HepG2 (cell line): ENCODE measurements at regions not wholly inside any gene's neighbourhood (a gene's known extent, or its start where the extent isn't known, plus 50 kb on each side); places are given as distances from the start of the nearest gene placed in this dataset.

ENCODE experiments used
- ATAC-seq: fragments of 200-7000 bp; cut with Tn5 transposase; 3 replicates; pipeline ENCODE4 v1.9.1; 2020; ENCODE audit warnings: mild to moderate bottlenecking, moderate library complexity
- BruUV-seq: library from RNA; stranded (reverse); fragments of 400-500 nt; replicated peaks from 2 replicates; lab custom pipeline; 2021; lab: Mats Ljungman, UMichigan
- CTCF ChIA-PET: fragments of 300-600 bp; formaldehyde crosslinking; extraction: SDS; loops from one replicate; lab custom pipeline; 2021; ENCODE audit warnings: low total read pairs, inconsistent platforms, low intra/inter-chr PET ratio; lab: Yijun Ruan, JAX
- POLR2A ChIA-PET: fragments of 350-600 bp; sonication (Branson Sonifier 250); formaldehyde crosslinking; loops from one replicate; lab custom pipeline; 2020; ENCODE audit warnings: antibody characterized with exemption, inconsistent platforms; lab: Yijun Ruan, JAX
- DNase-seq: peaks from one replicate; pipeline ENCODE4 v3.0.0-alpha.2; 2015; ENCODE audit warnings: low spot score
- FAIRE-seq: peaks from 3 replicates; lab custom pipeline; 2011; peaks lifted over from hg19 to GRCh38; lab: Jason Lieb, UNC
- H2AFZ ChIP-seq: one replicate; pipeline ENCODE4 v1.6.1; 2011; ENCODE audit warnings: low read length, inconsistent platforms
- H3K27ac ChIP-seq: fragments of 300-600 bp; 3 replicates; pipeline ENCODE4 v1.8.0; 2011; ENCODE audit warnings: mixed run types, mild to moderate bottlenecking, mixed read lengths, low read length, inconsistent platforms; ENCODE audit not compliant: insufficient read depth; ENCODE audit errors: extremely low read length
- H3K27me3 ChIP-seq, 2 experiments: fragments of 200-600 bp in 1 of 2; 2 replicates in 1 of 2; 3 replicates in 1 of 2; pipeline versions ENCODE4 v1.6.0 to v1.8.0; 2011; ENCODE audit warnings: low read length in 2 of 2, mild to moderate bottlenecking in 2 of 2, moderate library complexity in 2 of 2, inconsistent platforms in 1 of 2; ENCODE audit not compliant: insufficient read depth in 2 of 2, control insufficient read depth in 1 of 2
- H3K36me3 ChIP-seq, 2 experiments: fragments of 200-600 bp in 1 of 2; replicated peaks in 1 of 2; 2 replicates in 1 of 2; 3 replicates in 1 of 2; pipeline versions ENCODE4 v1.5.1 to v1.8.0; 2011; ENCODE audit warnings: low read length in 2 of 2, inconsistent platforms in 1 of 2; ENCODE audit not compliant: insufficient read depth in 2 of 2, control insufficient read depth in 1 of 2
- H3K4me1 ChIP-seq: 2 replicates; pipeline ENCODE4 v1.5.1; 2012; ENCODE audit warnings: low read length, inconsistent platforms; ENCODE audit not compliant: insufficient read depth
- H3K4me2 ChIP-seq: 2 replicates; pipeline ENCODE4 v1.6.0; 2011; ENCODE audit warnings: low read depth, low read length, inconsistent platforms
- H3K4me3 ChIP-seq, 3 experiments: fragments of 200-600 bp in 1 of 3; sonication (generic), shearing (Covaris generic) in 1 of 3; replicated peaks in 1 of 3; 2 replicates each; pipeline ENCODE4 v1.5.1; 2011 to 2016; ENCODE audit warnings: low read length in 3 of 3, inconsistent platforms in 2 of 3, low read depth in 2 of 3, mild to moderate bottlenecking in 2 of 3, control low read depth in 1 of 3, mixed read lengths in 1 of 3; ENCODE audit not compliant: insufficient read depth in 1 of 3
- H3K79me2 ChIP-seq: one replicate; pipeline ENCODE4 v1.6.1; 2011; ENCODE audit warnings: low read length, inconsistent platforms; ENCODE audit not compliant: insufficient read depth
- H3K9ac ChIP-seq: 2 replicates; pipeline ENCODE4 v1.6.0; 2011; ENCODE audit warnings: mild to moderate bottlenecking, low read depth, low read length, inconsistent platforms; ENCODE audit not compliant: insufficient read depth
- H3K9me3 ChIP-seq: 2 replicates; pipeline ENCODE4 v1.5.1; 2012; ENCODE audit warnings: mild to moderate bottlenecking, low read length
- H4K20me1 ChIP-seq: 2 replicates; pipeline ENCODE4 v1.6.0; 2011; ENCODE audit warnings: inconsistent platforms, mild to moderate bottlenecking, low read length, moderate library complexity; ENCODE audit not compliant: insufficient read depth
- CREB3 ChIP-seq: sonication (generic); formaldehyde crosslinking; IDR thresholded peaks from 2 replicates; pipeline ENCODE4 v1.5.0; 2020; ENCODE audit warnings: missing genetic modification reagents
- DNMT3B ChIP-seq: conservative IDR thresholded peaks from 2 replicates; pipeline ENCODE4 v1.6.1; 2016; ENCODE audit warnings: missing biosample characterization, control low read depth
- TCF7 ChIP-seq: sonication (generic); IDR thresholded peaks from 2 replicates; pipeline ENCODE4 v1.6.1; 2016; ENCODE audit warnings: antibody characterized with exemption, low read depth
- THRA ChIP-seq: sonication (generic); formaldehyde crosslinking; IDR thresholded peaks from 2 replicates; pipeline ENCODE4 v1.4.0; 2020; ENCODE audit warnings: missing genetic modification reagents, borderline replicate concordance
- ZBTB42 ChIP-seq: sonication (generic); formaldehyde crosslinking; IDR thresholded peaks from 2 replicates; pipeline ENCODE4 v1.5.0; 2020; ENCODE audit warnings: mild to moderate bottlenecking, missing genetic modification reagents
- ZNF10 ChIP-seq: sonication (generic); formaldehyde crosslinking; IDR thresholded peaks from 2 replicates; pipeline ENCODE4 v1.4.0; 2020; ENCODE audit warnings: mild to moderate bottlenecking, low read depth, missing genetic modification reagents, borderline replicate concordance
- ZNF275 ChIP-seq: sonication (generic); formaldehyde crosslinking; IDR thresholded peaks from 2 replicates; pipeline ENCODE4 v1.8.0; 2022; ENCODE audit warnings: missing genetic modification reagents, mild to moderate bottlenecking, inconsistent platforms, borderline replicate concordance
- ZNF382 ChIP-seq: sonication (generic); formaldehyde crosslinking; IDR thresholded peaks from 2 replicates; pipeline ENCODE4 v1.5.0; 2020; ENCODE audit warnings: missing genetic modification reagents, mild to moderate bottlenecking, borderline replicate concordance
- ZNF543 ChIP-seq: sonication (generic); formaldehyde crosslinking; IDR thresholded peaks from 2 replicates; pipeline ENCODE4 v1.4.0; 2020; ENCODE audit warnings: mild to moderate bottlenecking, missing genetic modification reagents
- ZNF547 ChIP-seq: sonication (generic); formaldehyde crosslinking; IDR thresholded peaks from 2 replicates; pipeline ENCODE4 v1.5.1; 2020; ENCODE audit warnings: mild to moderate bottlenecking, missing genetic modification reagents
- ZNF598 ChIP-seq: sonication (generic); formaldehyde crosslinking; IDR thresholded peaks from 2 replicates; pipeline ENCODE4 v1.5.1; 2020; ENCODE audit warnings: mild to moderate bottlenecking, missing genetic modification reagents, borderline replicate concordance
- ZNF629 ChIP-seq: sonication (generic); formaldehyde crosslinking; conservative IDR thresholded peaks from 2 replicates; pipeline ENCODE4 v1.5.0; 2020; ENCODE audit warnings: missing genetic modification reagents
- ZNF841 ChIP-seq: sonication (generic); formaldehyde crosslinking; IDR thresholded peaks from 2 replicates; pipeline ENCODE4 v1.8.1; 2023; ENCODE audit warnings: missing genetic modification reagents, borderline replicate concordance
- WGBS: methylation state at CpG from one replicate; pipeline ENCODE4 v1.1.6; 2017; ENCODE audit warnings: low lambda C conversion rate; 5-methylcytosine and 5-hydroxymethylcytosine counted together
- in situ Hi-C: cut with HindIII; loops from 2 replicates; pipeline ENCODE4 v1.10.0; 2017; ENCODE audit warnings: low pct_unique_long_range_greater_than_20kb; ENCODE audit not compliant: extremely low pct_ligation_motif_present
- intact Hi-C: fragments of 100-400 bp; cut with micrococcal nuclease; formaldehyde crosslinking; loops from one replicate; pipeline ENCODE4 v1.10.0; 2022; ENCODE audit not compliant: unreplicated experiment
- TF ChIP-seq, protein P1 (sequence below): IDR thresholded peaks from 2 replicates; pipeline ENCODE4 v1.6.1; 2016; ENCODE audit warnings: mild to moderate bottlenecking
- TF ChIP-seq, protein P2 (sequence below): IDR thresholded peaks from 2 replicates; pipeline ENCODE4 v1.6.1; 2018; ENCODE audit warnings: missing genetic modification reagents
- TF ChIP-seq, protein P3 (sequence below): sonication (generic); formaldehyde crosslinking; IDR thresholded peaks from 2 replicates; pipeline ENCODE4 v1.4.0; 2020; ENCODE audit warnings: missing genetic modification reagents

GRCh38 chr2:238600506-238601432, 174.0 kb downstream of the ASB1 start:
- no peaks in the 10 kb centered on the region for H3K36me3 ChIP-seq
- H3K4me1 ChIP-seq: peaks cover 16% of the 10 kb centered on the region
- H3K79me2 ChIP-seq: no peaks in the 10 kb centered on the region
- no peak overlapping the region for H3K4me2 ChIP-seq
- ChIA-PET POLR2A (no interaction called here), CTCF (no interaction called here)
- no peaks in the 10 kb centered on the region for H4K20me1 ChIP-seq
- no peak overlapping the region for H3K27ac ChIP-seq
- no peak overlapping the region for H3K4me3 ChIP-seq
- H3K9ac ChIP-seq: no peak overlapping the region
- in situ Hi-C loops: no loop called here
- WGBS: 39% methylated on average over 28 of the region's 29 CpGs
- H3K9me3 ChIP-seq: peaks cover 8% of the 10 kb centered on the region
- no peak for TF ChIP-seq ZNF382 (CRISPR knock-in tag)
- no peak for TF ChIP-seq ZNF629 (CRISPR knock-in tag)
- no peak for TF ChIP-seq ZNF547 (CRISPR knock-in tag)
- TF ChIP-seq THRA (CRISPR knock-in tag): no peak
- TF ChIP-seq ZNF841 (CRISPR knock-in tag): no peak
- TF ChIP-seq DNMT3B: no peak
- TF ChIP-seq ZNF598 (CRISPR knock-in tag): no peak
- TF ChIP-seq, protein P1, sequence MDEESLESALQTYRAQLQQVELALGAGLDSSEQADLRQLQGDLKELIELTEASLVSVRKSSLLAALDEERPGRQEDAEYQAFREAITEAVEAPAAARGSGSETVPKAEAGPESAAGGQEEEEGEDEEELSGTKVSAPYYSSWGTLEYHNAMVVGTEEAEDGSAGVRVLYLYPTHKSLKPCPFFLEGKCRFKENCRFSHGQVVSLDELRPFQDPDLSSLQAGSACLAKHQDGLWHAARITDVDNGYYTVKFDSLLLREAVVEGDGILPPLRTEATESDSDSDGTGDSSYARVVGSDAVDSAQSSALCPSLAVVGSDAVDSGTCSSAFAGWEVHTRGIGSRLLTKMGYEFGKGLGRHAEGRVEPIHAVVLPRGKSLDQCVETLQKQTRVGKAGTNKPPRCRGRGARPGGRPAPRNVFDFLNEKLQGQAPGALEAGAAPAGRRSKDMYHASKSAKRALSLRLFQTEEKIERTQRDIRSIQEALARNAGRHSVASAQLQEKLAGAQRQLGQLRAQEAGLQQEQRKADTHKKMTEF (CRISPR knock-in tag): no peak
- TF ChIP-seq, protein P2, sequence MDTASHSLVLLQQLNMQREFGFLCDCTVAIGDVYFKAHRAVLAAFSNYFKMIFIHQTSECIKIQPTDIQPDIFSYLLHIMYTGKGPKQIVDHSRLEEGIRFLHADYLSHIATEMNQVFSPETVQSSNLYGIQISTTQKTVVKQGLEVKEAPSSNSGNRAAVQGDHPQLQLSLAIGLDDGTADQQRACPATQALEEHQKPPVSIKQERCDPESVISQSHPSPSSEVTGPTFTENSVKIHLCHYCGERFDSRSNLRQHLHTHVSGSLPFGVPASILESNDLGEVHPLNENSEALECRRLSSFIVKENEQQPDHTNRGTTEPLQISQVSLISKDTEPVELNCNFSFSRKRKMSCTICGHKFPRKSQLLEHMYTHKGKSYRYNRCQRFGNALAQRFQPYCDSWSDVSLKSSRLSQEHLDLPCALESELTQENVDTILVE (CRISPR knock-in tag): no peak
- TF ChIP-seq ZNF10 (CRISPR knock-in tag): no peak
- TF ChIP-seq TCF7: no peak
- TF ChIP-seq ZBTB42: no peak
- TF ChIP-seq ZNF543 (CRISPR knock-in tag): no peak
- TF ChIP-seq ZNF275 (CRISPR knock-in tag): no peak
- TF ChIP-seq, protein P3, sequence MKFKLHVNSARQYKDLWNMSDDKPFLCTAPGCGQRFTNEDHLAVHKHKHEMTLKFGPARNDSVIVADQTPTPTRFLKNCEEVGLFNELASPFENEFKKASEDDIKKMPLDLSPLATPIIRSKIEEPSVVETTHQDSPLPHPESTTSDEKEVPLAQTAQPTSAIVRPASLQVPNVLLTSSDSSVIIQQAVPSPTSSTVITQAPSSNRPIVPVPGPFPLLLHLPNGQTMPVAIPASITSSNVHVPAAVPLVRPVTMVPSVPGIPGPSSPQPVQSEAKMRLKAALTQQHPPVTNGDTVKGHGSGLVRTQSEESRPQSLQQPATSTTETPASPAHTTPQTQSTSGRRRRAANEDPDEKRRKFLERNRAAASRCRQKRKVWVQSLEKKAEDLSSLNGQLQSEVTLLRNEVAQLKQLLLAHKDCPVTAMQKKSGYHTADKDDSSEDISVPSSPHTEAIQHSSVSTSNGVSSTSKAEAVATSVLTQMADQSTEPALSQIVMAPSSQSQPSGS (CRISPR knock-in tag): no peak
- TF ChIP-seq CREB3 (CRISPR knock-in tag): no peak
- no peak for ATAC-seq
- BruUV-seq: no TSS peak
- FAIRE-seq: no peak
- intact Hi-C loops: no loop called here
- no peak for DNase-seq
- peaks cover 4 to 51% of the 10 kb centered on the region in 2 experiments; a peak in 4 of 5 replicates for H3K27me3 ChIP-seq
- no peak overlapping the region for H2AFZ ChIP-seq
